ENCODE measurements at regions not wholly inside any gene's neighbourhood (a gene's known extent, or its start where the extent isn't known, plus 50 kb on each side); places are given as distances from the start of the nearest gene placed in this dataset.

DNA sequence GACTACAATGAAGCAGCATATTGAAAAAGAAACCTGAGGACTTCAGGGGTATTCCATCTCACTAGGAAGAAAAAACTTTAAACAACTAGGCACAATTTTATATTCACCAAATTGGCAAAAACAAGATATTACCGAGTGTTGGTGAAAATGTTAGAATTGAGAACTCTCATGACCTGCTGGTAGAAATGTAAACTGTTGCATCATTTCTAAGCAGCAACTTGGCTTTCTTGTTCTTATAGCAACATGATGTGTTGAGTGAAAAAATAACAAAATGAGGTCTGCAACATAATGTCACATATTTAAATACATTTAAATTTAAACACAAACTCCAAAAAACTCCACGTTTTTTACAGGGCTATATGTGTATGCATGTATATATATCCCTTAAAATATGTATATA, 59.0 kb upstream of the SPPL2A start:
- no peaks in the 10 kb centered on the region for H3K36me3 ChIP-seq (replicated peaks in 1 of 2; ENCODE audit: control insufficient read depth in 1 of 2, insufficient read depth in 2 of 2, low read length in 1 of 2)
- H3K9ac ChIP-seq, result no peak overlapping the region
- H2AFZ ChIP-seq (ENCODE audit: low read depth), result no peak overlapping the region
- peaks cover 0 to 2% of the 10 kb centered on the region in 2 experiments; a peak in 2 of 4 replicates for H3K4me1 ChIP-seq (ENCODE audit: control insufficient read depth in 1 of 2, insufficient read depth in 2 of 2, low read depth in 1 of 2, low read length in 1 of 2)
- no peak overlapping the region for H3K27ac ChIP-seq (ENCODE audit: low read depth in 2 of 2, low read length in 1 of 2)
- 58% methylated on average over 2 of the region's 2 CpGs for WGBS (ENCODE audit: low lambda C conversion rate)
- no peak for TF ChIP-seq RCOR1 (IDR thresholded peaks at IDR 0.05; ENCODE audit: low read length)
- no peak for TF ChIP-seq ELF1 (IDR thresholded peaks at IDR 0.05)
- TF ChIP-seq EP300 (IDR thresholded peaks at IDR 0.05; ENCODE audit: borderline replicate concordance in 1 of 2, low read depth in 1 of 2, low read length in 1 of 2), result no peak
- no peak for TF ChIP-seq POLR2AphosphoS5 (IDR thresholded peaks at IDR 0.05; ENCODE audit: low read depth, low read length)
- no peak for TF ChIP-seq MEF2A (IDR thresholded peaks at IDR 0.05; ENCODE audit: borderline replicate concordance, low read depth)
- no peak for TF ChIP-seq GATA2 (CRISPR knock-in tag; IDR thresholded peaks at IDR 0.05)
- no peak for TF ChIP-seq TCF12 (IDR thresholded peaks at IDR 0.05)
- TF ChIP-seq RAD21 (IDR thresholded peaks at IDR 0.05; ENCODE audit: low read length), result no peak
- TF ChIP-seq, protein P1, sequence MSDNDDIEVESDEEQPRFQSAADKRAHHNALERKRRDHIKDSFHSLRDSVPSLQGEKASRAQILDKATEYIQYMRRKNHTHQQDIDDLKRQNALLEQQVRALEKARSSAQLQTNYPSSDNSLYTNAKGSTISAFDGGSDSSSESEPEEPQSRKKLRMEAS (IDR thresholded peaks at IDR 0.05; ENCODE audit: low read depth), result no peak
- TF ChIP-seq EZH2phosphoT487 (IDR thresholded peaks at IDR 0.05; ENCODE audit: borderline replicate concordance, low read depth), result no peak
- TF ChIP-seq SIN3A (IDR thresholded peaks at IDR 0.05; ENCODE audit: borderline replicate concordance, low read depth, low read length), result no peak
- no peak overlapping the region for H3K4me3 ChIP-seq (ENCODE audit: low read depth in 2 of 2, low read length in 1 of 2)
- no peaks in the 10 kb centered on the region for H3K79me2 ChIP-seq (ENCODE audit: insufficient read depth)
- no peaks in the 10 kb centered on the region for H4K20me1 ChIP-seq (ENCODE audit: insufficient read depth)
- no peak for DNase-seq
- no peaks in the 10 kb centered on the region for H3K9me3 ChIP-seq
- H3K27me3 ChIP-seq (ENCODE audit: insufficient read depth), result no peaks in the 10 kb centered on the region
- no peaks in the 10 kb centered on the region for H3K9me2 ChIP-seq
- POLR2A ChIA-PET, result no interaction called here
- CTCF ChIA-PET, result no interaction called here
- H3K4me2 ChIP-seq, result no peak overlapping the region
- H3F3A ChIP-seq (replicated peaks; ENCODE audit: insufficient read depth), result peaks cover 2% of the 10 kb centered on the region

DNA sequence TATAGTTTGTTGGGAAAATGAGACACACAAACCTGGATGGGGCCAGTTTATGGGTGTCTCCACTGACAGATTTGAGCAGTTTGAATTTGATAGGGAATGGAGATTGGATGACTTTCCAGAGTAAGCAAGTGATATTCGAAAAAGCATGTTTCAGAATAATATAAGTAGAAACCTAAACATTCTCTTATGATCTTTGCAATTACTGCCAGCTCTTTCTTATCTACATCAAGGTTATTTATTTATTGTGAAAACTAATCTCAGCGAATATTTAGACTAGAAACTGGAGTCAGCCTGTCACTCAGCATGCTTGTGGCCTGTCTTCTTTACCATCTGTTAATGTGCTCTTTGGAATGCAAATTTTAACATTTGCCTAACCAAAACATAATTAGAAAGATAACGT, 57.8 kb upstream of the SPPL2A start:
- WGBS (ENCODE audit: low lambda C conversion rate), result 51% methylated on average over 3 of the region's 3 CpGs
- no peaks in the 10 kb centered on the region for H3K27me3 ChIP-seq (ENCODE audit: insufficient read depth)
- TF ChIP-seq SIN3A (IDR thresholded peaks at IDR 0.05; ENCODE audit: borderline replicate concordance, low read depth, low read length) (no peak), NFIC (IDR thresholded peaks at IDR 0.05; ENCODE audit: borderline replicate concordance) (no peak), NRF1 (IDR thresholded peaks at IDR 0.05; ENCODE audit: low read depth, low read length) (no peak), ELF1 (IDR thresholded peaks at IDR 0.05) (no peak), RFX5 (IDR thresholded peaks at IDR 0.05; ENCODE audit: low read length) (no peak), RAD21 (IDR thresholded peaks at IDR 0.05; ENCODE audit: low read length) (no peak), MXI1 (IDR thresholded peaks at IDR 0.05; ENCODE audit: low read depth, low read length) (no peak), GABPA (IDR thresholded peaks at IDR 0.05; ENCODE audit: low read depth) (no peak), TEAD4 (IDR thresholded peaks at IDR 0.05; ENCODE audit: borderline replicate concordance, insufficient read depth) (no peak), RXRA (IDR thresholded peaks at IDR 0.05; ENCODE audit: borderline replicate concordance, low read depth) (no peak)
- TF ChIP-seq, protein P2, sequence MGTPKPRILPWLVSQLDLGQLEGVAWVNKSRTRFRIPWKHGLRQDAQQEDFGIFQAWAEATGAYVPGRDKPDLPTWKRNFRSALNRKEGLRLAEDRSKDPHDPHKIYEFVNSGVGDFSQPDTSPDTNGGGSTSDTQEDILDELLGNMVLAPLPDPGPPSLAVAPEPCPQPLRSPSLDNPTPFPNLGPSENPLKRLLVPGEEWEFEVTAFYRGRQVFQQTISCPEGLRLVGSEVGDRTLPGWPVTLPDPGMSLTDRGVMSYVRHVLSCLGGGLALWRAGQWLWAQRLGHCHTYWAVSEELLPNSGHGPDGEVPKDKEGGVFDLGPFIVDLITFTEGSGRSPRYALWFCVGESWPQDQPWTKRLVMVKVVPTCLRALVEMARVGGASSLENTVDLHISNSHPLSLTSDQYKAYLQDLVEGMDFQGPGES (IDR thresholded peaks at IDR 0.05; ENCODE audit: low read depth, low read length), result no peak
- TF ChIP-seq, protein P3, sequence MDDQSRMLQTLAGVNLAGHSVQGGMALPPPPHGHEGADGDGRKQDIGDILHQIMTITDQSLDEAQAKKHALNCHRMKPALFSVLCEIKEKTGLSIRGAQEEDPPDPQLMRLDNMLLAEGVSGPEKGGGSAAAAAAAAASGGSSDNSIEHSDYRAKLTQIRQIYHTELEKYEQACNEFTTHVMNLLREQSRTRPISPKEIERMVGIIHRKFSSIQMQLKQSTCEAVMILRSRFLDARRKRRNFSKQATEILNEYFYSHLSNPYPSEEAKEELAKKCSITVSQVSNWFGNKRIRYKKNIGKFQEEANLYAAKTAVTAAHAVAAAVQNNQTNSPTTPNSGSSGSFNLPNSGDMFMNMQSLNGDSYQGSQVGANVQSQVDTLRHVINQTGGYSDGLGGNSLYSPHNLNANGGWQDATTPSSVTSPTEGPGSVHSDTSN (IDR thresholded peaks at IDR 0.05), result no peak
- TF ChIP-seq, protein P1 (IDR thresholded peaks at IDR 0.05; ENCODE audit: low read depth), result no peak

More for the DNA sequence above, 57.8 kb upstream of the SPPL2A start:
- no peak overlapping the region for H2AFZ ChIP-seq (ENCODE audit: low read depth)
- POLR2A ChIA-PET, result no interaction called here
- H3K36me3 ChIP-seq (replicated peaks in 1 of 2; ENCODE audit: control insufficient read depth in 1 of 2, insufficient read depth in 2 of 2, low read length in 1 of 2), result no peaks in the 10 kb centered on the region
- no peaks in the 10 kb centered on the region for H3K79me2 ChIP-seq (ENCODE audit: insufficient read depth)
- H3K4me1 ChIP-seq (ENCODE audit: control insufficient read depth in 1 of 2, insufficient read depth in 2 of 2, low read depth in 1 of 2, low read length in 1 of 2), result peaks cover 4 to 5% of the 10 kb centered on the region in 2 experiments; a peak in 2 of 4 replicates
- H3K27ac ChIP-seq (ENCODE audit: low read depth in 2 of 2, low read length in 1 of 2), result no peak overlapping the region
- H3F3A ChIP-seq (replicated peaks; ENCODE audit: insufficient read depth), result peaks cover 9% of the 10 kb centered on the region
- no peaks in the 10 kb centered on the region for H3K9me2 ChIP-seq
- H4K20me1 ChIP-seq (ENCODE audit: insufficient read depth), result no peaks in the 10 kb centered on the region
- DNase-seq, result no peak
- H3K4me3 ChIP-seq (ENCODE audit: low read depth in 2 of 2, low read length in 1 of 2), result no peak overlapping the region
- no peak overlapping the region for H3K9ac ChIP-seq
- CTCF ChIA-PET, result no interaction called here
- no peaks in the 10 kb centered on the region for H3K9me3 ChIP-seq
- H3K4me2 ChIP-seq, result no peak overlapping the region
